ENCODE measurements at regions not wholly inside any gene's neighbourhood (a gene's known extent, or its start where the extent isn't known, plus 50 kb on each side); places are given as distances from the start of the nearest gene placed in this dataset.

DNA sequence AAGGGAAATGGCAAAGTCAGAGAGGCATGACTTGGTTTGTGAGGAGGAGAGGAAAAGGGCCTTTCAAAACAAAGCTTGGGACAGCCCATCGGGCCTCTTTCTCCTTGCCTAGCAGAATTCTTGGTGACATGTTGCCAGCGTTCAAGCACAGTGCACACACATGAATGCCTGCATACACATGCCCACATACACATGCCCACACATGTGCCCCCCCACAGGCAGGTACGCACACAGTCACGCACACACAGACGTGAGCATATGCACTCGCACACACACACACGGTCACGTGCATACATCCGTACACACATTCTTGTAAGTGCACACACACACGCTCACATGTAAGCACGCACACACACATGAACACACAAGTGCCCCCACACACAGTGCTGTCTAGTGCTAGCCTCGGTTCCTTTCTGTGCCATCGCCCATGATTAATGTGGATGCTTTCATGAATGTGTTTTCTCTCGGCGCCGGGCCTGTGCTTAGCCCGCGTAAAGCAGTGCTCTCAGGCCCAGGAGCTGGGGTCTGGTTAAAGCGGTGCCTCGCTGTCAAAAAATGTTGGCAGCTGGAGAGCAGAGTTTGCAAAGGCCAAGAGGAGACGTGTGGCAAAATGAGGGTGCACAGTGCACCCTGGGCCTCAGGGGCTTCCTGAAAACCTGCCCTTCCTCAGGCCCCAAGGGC lies 328.8 kb upstream of the DIO3 start:
- TF ChIP-seq, protein P1, sequence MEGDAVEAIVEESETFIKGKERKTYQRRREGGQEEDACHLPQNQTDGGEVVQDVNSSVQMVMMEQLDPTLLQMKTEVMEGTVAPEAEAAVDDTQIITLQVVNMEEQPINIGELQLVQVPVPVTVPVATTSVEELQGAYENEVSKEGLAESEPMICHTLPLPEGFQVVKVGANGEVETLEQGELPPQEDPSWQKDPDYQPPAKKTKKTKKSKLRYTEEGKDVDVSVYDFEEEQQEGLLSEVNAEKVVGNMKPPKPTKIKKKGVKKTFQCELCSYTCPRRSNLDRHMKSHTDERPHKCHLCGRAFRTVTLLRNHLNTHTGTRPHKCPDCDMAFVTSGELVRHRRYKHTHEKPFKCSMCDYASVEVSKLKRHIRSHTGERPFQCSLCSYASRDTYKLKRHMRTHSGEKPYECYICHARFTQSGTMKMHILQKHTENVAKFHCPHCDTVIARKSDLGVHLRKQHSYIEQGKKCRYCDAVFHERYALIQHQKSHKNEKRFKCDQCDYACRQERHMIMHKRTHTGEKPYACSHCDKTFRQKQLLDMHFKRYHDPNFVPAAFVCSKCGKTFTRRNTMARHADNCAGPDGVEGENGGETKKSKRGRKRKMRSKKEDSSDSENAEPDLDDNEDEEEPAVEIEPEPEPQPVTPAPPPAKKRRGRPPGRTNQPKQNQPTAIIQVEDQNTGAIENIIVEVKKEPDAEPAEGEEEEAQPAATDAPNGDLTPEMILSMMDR (conservative IDR thresholded peaks at IDR 0.05; ENCODE audit: low read length) = no peak
- no peak for TF ChIP-seq EZH2phosphoT487 (IDR thresholded peaks at IDR 0.05; ENCODE audit: borderline replicate concordance, low read depth, low read length)

Measured in OCI-LY7 (cell line).